ENCODE measurements at regions not wholly inside any gene's neighbourhood (a gene's known extent, or its start where the extent isn't known, plus 50 kb on each side); places are given as distances from the start of the nearest gene placed in this dataset.

GRCh38 chr6:21800948-21801438 is 207.4 kb downstream of the SOX4 start:
- in situ Hi-C loops (cut with HindIII; ENCODE audit: low sequenced_read_pairs), result no loop called here
- DNase-seq (ENCODE audit: low read depth, low spot score), result peak; percentile 71
- no peak for TF ChIP-seq CTCF (IDR thresholded peaks at IDR 0.05; ENCODE audit: low read depth, low read length)
- H3K4me3 ChIP-seq (ENCODE audit: low read depth, low read length), result no peak overlapping the region

- no peak for DNase-seq (ENCODE audit: low read depth, low spot score)
- in situ Hi-C loops (cut with HindIII; ENCODE audit: low sequenced_read_pairs), result no loop called here
- no peak overlapping the region for H3K4me3 ChIP-seq (ENCODE audit: low read depth, low read length)
- no peak for TF ChIP-seq CTCF (IDR thresholded peaks at IDR 0.05; ENCODE audit: low read depth, low read length)
These were observed 208.1 kb downstream of the SOX4 start for GRCh38 chr6:21801446-21802174.

GRCh38 chr6:21802175-21802822 is 208.7 kb downstream of the SOX4 start:
- H3K4me3 ChIP-seq (ENCODE audit: low read depth, low read length), result no peak overlapping the region
- no peak for DNase-seq (ENCODE audit: low read depth, low spot score)
- TF ChIP-seq CTCF (IDR thresholded peaks at IDR 0.05; ENCODE audit: low read depth, low read length), result no peak
- in situ Hi-C loops (cut with HindIII; ENCODE audit: low sequenced_read_pairs), result no loop called here

- no peak overlapping the region for H3K4me3 ChIP-seq (ENCODE audit: low read depth, low read length)
- DNase-seq (ENCODE audit: low read depth, low spot score), result peak; percentile 57
These were observed 211.5 kb downstream of the SOX4 start for GRCh38 chr6:21804941-21805610.

GRCh38 chr6:21807299-21808044 is 213.9 kb downstream of the SOX4 start:
- no peak for TF ChIP-seq CTCF (IDR thresholded peaks at IDR 0.05; ENCODE audit: low read depth, low read length)
- no peak for DNase-seq (ENCODE audit: low read depth, low spot score)
- no peak overlapping the region for H3K4me3 ChIP-seq (ENCODE audit: low read depth, low read length)
- in situ Hi-C loops (cut with HindIII; ENCODE audit: low sequenced_read_pairs), result no loop called here

More at GRCh38 chr6:21804941-21805610, 211.5 kb downstream of the SOX4 start:
- no peak for TF ChIP-seq CTCF (IDR thresholded peaks at IDR 0.05; ENCODE audit: low read depth, low read length)
- in situ Hi-C loops (cut with HindIII; ENCODE audit: low sequenced_read_pairs), result no loop called here

GRCh38 chr6:21808045-21808470 is 214.5 kb downstream of the SOX4 start:
- H3K4me3 ChIP-seq (ENCODE audit: low read depth, low read length), result no peak overlapping the region
- TF ChIP-seq CTCF (IDR thresholded peaks at IDR 0.05; ENCODE audit: low read depth, low read length), result no peak
- DNase-seq (ENCODE audit: low read depth, low spot score), result peak; percentile 79
- in situ Hi-C loops (cut with HindIII; ENCODE audit: low sequenced_read_pairs), result no loop called here
